RWPE1 (cell line): ENCODE measurements at regions not wholly inside any gene's neighbourhood (a gene's known extent, or its start where the extent isn't known, plus 50 kb on each side); places are given as distances from the start of the nearest gene placed in this dataset.

ENCODE experiments used
- CTCF ChIA-PET: fragments of 350-600 bp; sonication (Branson Sonifier 250); formaldehyde crosslinking; extraction: SDS; loops from one replicate; lab custom pipeline; 2021; lab: Yijun Ruan, JAX
- POLR2A ChIA-PET: fragments of 400-600 bp; formaldehyde crosslinking; extraction: SDS; loops from one replicate; lab custom pipeline; 2020; ENCODE audit warnings: antibody characterized with exemption; ENCODE audit not compliant: low non-redundant PET; lab: Yijun Ruan, JAX
- DNase-seq: peaks from one replicate; pipeline ENCODE4 v3.0.0; 2012; ENCODE audit warnings: low spot score
- H3K27ac ChIP-seq: fragments of 450-650 bp; 2 replicates; pipeline ENCODE4 v1.5.1; 2017
- TF ChIP-seq, protein P1 (sequence below): fragments of 450-650 bp; conservative IDR thresholded peaks from 2 replicates; pipeline ENCODE4 v1.5.1; 2017; ENCODE audit warnings: low read depth, mild to moderate bottlenecking

DNA sequence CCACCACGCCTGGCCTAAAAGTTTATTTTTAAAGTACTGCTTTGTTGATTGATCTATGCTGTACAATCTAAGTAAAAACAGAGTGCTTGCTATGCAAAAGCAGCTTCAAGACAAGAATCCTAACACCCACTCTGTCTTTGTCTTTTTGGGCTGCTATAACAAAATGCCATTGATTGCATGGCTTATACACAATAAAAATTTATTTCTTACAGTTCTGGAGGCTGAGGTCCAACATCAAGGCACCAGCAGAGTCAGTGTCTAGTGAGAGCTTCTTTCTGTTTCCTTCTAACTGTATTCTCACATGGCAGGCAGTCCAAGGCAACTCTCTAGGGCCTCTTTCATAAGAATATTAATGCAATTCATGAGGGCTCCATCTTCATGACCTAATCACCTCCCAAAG lies 63.6 kb upstream of the GJA5 start:
- no peak overlapping the region for H3K27ac ChIP-seq
- CTCF ChIA-PET = interaction anchor here (1.2 kb wide), 1 partner anchor 69 kb away, joined by 3 read pairs; no protein-coding TSS in a partner anchor

DNA sequence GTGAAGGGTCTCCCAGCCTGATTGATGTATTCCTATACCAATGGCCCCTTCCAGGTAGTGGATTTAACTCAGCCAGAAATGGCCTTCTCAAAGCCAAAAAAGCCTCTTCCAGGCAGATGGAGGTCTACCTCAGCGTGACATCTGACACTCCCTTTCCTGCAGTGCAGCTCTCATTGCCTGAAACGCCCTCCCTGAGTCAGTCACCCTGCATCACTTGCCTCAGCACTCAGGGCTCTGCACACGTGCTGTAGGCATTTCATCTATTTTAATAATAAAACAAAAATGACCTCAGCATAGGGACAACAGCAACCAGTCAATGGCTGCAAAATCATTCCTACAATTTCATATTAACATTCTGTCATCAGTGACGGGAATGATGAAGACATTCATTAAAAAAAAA lies 64.4 kb upstream of the GJA5 start:
- no peak overlapping the region for H3K27ac ChIP-seq
- POLR2A ChIA-PET = no interaction called here
- CTCF ChIA-PET = interaction anchor here (0.6 to 1.2 kb wide), 2 partner anchors 19 to 68 kb away, joined by 3 read pairs; no protein-coding TSS in a partner anchor
- DNase-seq = no peak
- TF ChIP-seq, protein P1, sequence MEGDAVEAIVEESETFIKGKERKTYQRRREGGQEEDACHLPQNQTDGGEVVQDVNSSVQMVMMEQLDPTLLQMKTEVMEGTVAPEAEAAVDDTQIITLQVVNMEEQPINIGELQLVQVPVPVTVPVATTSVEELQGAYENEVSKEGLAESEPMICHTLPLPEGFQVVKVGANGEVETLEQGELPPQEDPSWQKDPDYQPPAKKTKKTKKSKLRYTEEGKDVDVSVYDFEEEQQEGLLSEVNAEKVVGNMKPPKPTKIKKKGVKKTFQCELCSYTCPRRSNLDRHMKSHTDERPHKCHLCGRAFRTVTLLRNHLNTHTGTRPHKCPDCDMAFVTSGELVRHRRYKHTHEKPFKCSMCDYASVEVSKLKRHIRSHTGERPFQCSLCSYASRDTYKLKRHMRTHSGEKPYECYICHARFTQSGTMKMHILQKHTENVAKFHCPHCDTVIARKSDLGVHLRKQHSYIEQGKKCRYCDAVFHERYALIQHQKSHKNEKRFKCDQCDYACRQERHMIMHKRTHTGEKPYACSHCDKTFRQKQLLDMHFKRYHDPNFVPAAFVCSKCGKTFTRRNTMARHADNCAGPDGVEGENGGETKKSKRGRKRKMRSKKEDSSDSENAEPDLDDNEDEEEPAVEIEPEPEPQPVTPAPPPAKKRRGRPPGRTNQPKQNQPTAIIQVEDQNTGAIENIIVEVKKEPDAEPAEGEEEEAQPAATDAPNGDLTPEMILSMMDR = no peak

More for the DNA sequence above, 63.6 kb upstream of the GJA5 start:
- TF ChIP-seq, protein P1 = no peak
- no peak for DNase-seq
- POLR2A ChIA-PET = no interaction called here

- CTCF ChIA-PET = no interaction called here
These were observed 65.2 kb upstream of the GJA5 start for GRCh38 chr1:147825586-147825985.

DNA sequence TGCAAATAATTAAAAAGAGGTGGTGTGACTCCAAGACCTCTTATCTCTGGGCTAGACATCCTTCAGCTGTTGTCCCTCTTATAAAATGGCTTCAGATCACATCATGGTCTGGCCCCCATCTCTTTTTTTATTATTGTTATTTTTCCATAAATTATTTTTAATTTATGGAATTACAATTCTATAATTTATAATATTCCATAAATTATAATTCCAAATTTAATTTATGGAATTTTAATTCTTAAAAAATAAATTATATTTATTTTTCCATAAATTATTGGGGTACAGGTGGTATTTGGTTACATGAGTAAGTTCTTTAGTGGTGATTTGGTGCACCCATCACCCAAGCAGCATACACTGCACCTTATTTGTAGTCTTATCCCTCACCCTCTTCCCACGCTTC lies 65.9 kb upstream of the GJA5 start:
- CTCF ChIA-PET = no interaction called here
- TF ChIP-seq, protein P1 = no peak
- no peak overlapping the region for H3K27ac ChIP-seq
- no peak for DNase-seq
- POLR2A ChIA-PET = no interaction called here

More at GRCh38 chr1:147825586-147825985, 65.2 kb upstream of the GJA5 start:
- DNase-seq = no peak
- POLR2A ChIA-PET = no interaction called here
- no peak overlapping the region for H3K27ac ChIP-seq
- TF ChIP-seq, protein P1 = no peak

- DNase-seq = peak; percentile 16
- no peak overlapping the region for H3K27ac ChIP-seq
- ChIA-PET CTCF (interaction anchor here (0.7 kb wide), 1 partner anchor 59 kb away, joined by 3 read pairs; no protein-coding TSS in a partner anchor), POLR2A (no interaction called here)
- TF ChIP-seq, protein P1 = no peak
These were observed 69.2 kb upstream of the GJA8 start for GRCh38 chr1:147833231-147833860.

DNA sequence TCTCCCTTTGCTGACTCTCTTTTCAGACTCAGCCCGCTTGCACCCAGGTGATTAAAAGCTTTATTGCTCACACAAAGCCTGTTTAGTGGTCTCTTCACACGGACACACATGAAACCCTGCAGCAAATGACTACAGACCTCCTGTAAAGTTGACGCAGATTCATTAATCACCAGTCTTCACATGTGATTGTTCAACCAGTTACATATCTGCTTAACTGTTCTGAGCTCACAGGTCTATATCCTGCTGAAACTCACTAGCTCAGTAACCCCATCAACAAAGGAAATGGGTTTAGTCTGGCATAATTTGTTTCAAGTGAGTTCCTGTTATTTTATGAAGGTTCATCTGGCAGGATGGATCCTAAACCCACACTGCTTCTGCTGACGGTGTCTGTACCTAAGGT lies 68.4 kb upstream of the GJA8 start:
- CTCF ChIA-PET = interaction anchor here (0.7 kb wide), 1 partner anchor 58 kb away, joined by 3 read pairs; no protein-coding TSS in a partner anchor

More for the DNA sequence above, 68.4 kb upstream of the GJA8 start:
- no peak for DNase-seq
- TF ChIP-seq, protein P1 = no peak
- POLR2A ChIA-PET = no interaction called here
- no peak overlapping the region for H3K27ac ChIP-seq
